Spinal cord (tissue), 9 donors: ENCODE measurements at regions not wholly inside any gene's neighbourhood (a gene's known extent, or its start where the extent isn't known, plus 50 kb on each side); places are given as distances from the start of the nearest gene placed in this dataset.
"Not testable (repeated sequence)": the region's sequence is repeated elsewhere in the genome, so short reads cannot be mapped to it uniquely, and the experiment has no call there.

Experiments used
- DNase-seq, 6 donors: peaks; one replicate each; pipeline versions ENCODE4 v3.0.0 to v3.0.0-alpha.2; 2013 to 2015; ENCODE audit warnings: low spot score in 6 of 6, low read depth in 4 of 6
- H3K27ac ChIP-seq: one replicate; pipeline ENCODE4 v1.5.1; 2013; ENCODE audit warnings: low read depth, low read length, control low read depth
- H3K27me3 ChIP-seq: one replicate; pipeline ENCODE4 v1.6.1; 2013; ENCODE audit warnings: low read length; ENCODE audit not compliant: control insufficient read depth, insufficient read depth
- H3K36me3 ChIP-seq: one replicate; pipeline ENCODE4 v1.6.1; 2013; ENCODE audit warnings: low read length; ENCODE audit not compliant: control insufficient read depth, insufficient read depth
- H3K4me1 ChIP-seq: one replicate; pipeline ENCODE4 v1.6.1; 2013; ENCODE audit warnings: low read length; ENCODE audit not compliant: control insufficient read depth, insufficient read depth
- H3K4me3 ChIP-seq: one replicate; pipeline ENCODE4 v1.5.1; 2013; ENCODE audit warnings: low read depth, low read length, control low read depth
- H3K9me3 ChIP-seq: one replicate; pipeline ENCODE4 v1.6.1; 2013; ENCODE audit warnings: low read length; ENCODE audit not compliant: control insufficient read depth, insufficient read depth
- WGBS: methylation state at CpG from one replicate; pipeline ENCODE4 v1.1.5; 2013; ENCODE audit warnings: missing lambda C conversion rate; ENCODE audit not compliant: insufficient coverage; 5-methylcytosine and 5-hydroxymethylcytosine counted together
- donor health status: healthy.

GRCh38 chr3:153570481-153570880 lies 408.5 kb downstream of the RAP2B start:
- WGBS: 100% methylated on average over 1 of the region's 1 CpG
- not testable (repeated sequence) for DNase-seq, H3K4me3 ChIP-seq, H3K27me3 ChIP-seq, H3K4me1 ChIP-seq, H3K9me3 ChIP-seq, H3K27ac ChIP-seq, H3K36me3 ChIP-seq

- no peaks in the 10 kb centered on the region for H3K9me3 ChIP-seq
- no peaks in the 10 kb centered on the region for H3K27me3 ChIP-seq
- no peak overlapping the region for H3K27ac ChIP-seq
- H3K36me3 ChIP-seq: no peaks in the 10 kb centered on the region
- H3K4me1 ChIP-seq: no peaks in the 10 kb centered on the region
- WGBS: no CpG with 5 or more reads among the region's 3 CpGs
- DNase-seq: no peak
- no peak overlapping the region for H3K4me3 ChIP-seq
Observed at GRCh38 chr3:153572165-153572564, 410.1 kb downstream of the RAP2B start.

GRCh38 chr3:153572654-153573053 lies 410.6 kb downstream of the RAP2B start:
- H3K4me3 ChIP-seq: no peak overlapping the region
- WGBS: no CpG with 5 or more reads among the region's 2 CpGs
- no peak for DNase-seq

GRCh38 chr3:153573481-153573880 lies 411.5 kb downstream of the RAP2B start:
- Histone ChIP-seq H3K4me3 (no peak overlapping the region), H3K27me3 (no peaks in the 10 kb centered on the region), H3K4me1 (no peaks in the 10 kb centered on the region), H3K27ac (no peak overlapping the region), H3K36me3 (no peaks in the 10 kb centered on the region), H3K9me3 (no peaks in the 10 kb centered on the region)
- no peak for DNase-seq
- 92% methylated on average over 2 of the region's 2 CpGs for WGBS

More at GRCh38 chr3:153572654-153573053, 410.6 kb downstream of the RAP2B start:
- H3K4me1 ChIP-seq: no peaks in the 10 kb centered on the region
- H3K9me3 ChIP-seq: no peaks in the 10 kb centered on the region
- no peak overlapping the region for H3K27ac ChIP-seq
- no peaks in the 10 kb centered on the region for H3K27me3 ChIP-seq
- no peaks in the 10 kb centered on the region for H3K36me3 ChIP-seq

GRCh38 chr3:153574445-153574844 lies 412.4 kb downstream of the RAP2B start:
- no peaks in the 10 kb centered on the region for H3K4me1 ChIP-seq
- DNase-seq: no peak
- H3K9me3 ChIP-seq: no peaks in the 10 kb centered on the region
- H3K4me3 ChIP-seq: no peak overlapping the region
- no peaks in the 10 kb centered on the region for H3K36me3 ChIP-seq
- H3K27ac ChIP-seq: no peak overlapping the region
- H3K27me3 ChIP-seq: no peaks in the 10 kb centered on the region
- no CpG with 5 or more reads among the region's 2 CpGs for WGBS

- no peak overlapping the region for H3K4me3 ChIP-seq
- H3K27me3 ChIP-seq: no peaks in the 10 kb centered on the region
- H3K27ac ChIP-seq: no peak overlapping the region
- no peaks in the 10 kb centered on the region for H3K36me3 ChIP-seq
- DNase-seq: no peak
- 17% methylated on average over 1 of the region's 3 CpGs for WGBS
- H3K4me1 ChIP-seq: no peaks in the 10 kb centered on the region
- no peaks in the 10 kb centered on the region for H3K9me3 ChIP-seq
Observed at GRCh38 chr3:153577059-153577736, 415.2 kb downstream of the RAP2B start.

GRCh38 chr3:153578046-153578445 lies 416.0 kb downstream of the RAP2B start:
- no peak overlapping the region for H3K27ac ChIP-seq
- DNase-seq: no peak
- no peaks in the 10 kb centered on the region for H3K27me3 ChIP-seq
- no peaks in the 10 kb centered on the region for H3K4me1 ChIP-seq
- H3K36me3 ChIP-seq: no peaks in the 10 kb centered on the region
- H3K4me3 ChIP-seq: no peak overlapping the region
- H3K9me3 ChIP-seq: no peaks in the 10 kb centered on the region

- no peak for DNase-seq
- H3K4me3 ChIP-seq: no peak overlapping the region
- no CpG with 5 or more reads among the region's 2 CpGs for WGBS
- no peak overlapping the region for H3K27ac ChIP-seq
- no peaks in the 10 kb centered on the region for H3K36me3 ChIP-seq
- no peaks in the 10 kb centered on the region for H3K9me3 ChIP-seq
- no peaks in the 10 kb centered on the region for H3K4me1 ChIP-seq
- H3K27me3 ChIP-seq: no peaks in the 10 kb centered on the region
Observed at GRCh38 chr3:153590051-153590450, 428.0 kb downstream of the RAP2B start.

- DNase-seq: no peak
- no CpG with 5 or more reads among the region's 1 CpG for WGBS
Observed at GRCh38 chr3:153591561-153592245, 429.7 kb downstream of the RAP2B start.

GRCh38 chr3:153595186-153595815 lies 433.3 kb downstream of the RAP2B start:
- H3K27me3 ChIP-seq: no peaks in the 10 kb centered on the region
- DNase-seq: peak in 3 of 6 donors; percentile 11 to 77 (median 42)
- no peak overlapping the region for H3K27ac ChIP-seq

More at GRCh38 chr3:153591561-153592245, 429.7 kb downstream of the RAP2B start:
- Histone ChIP-seq H3K27ac (no peak overlapping the region), H3K4me1 (no peaks in the 10 kb centered on the region), H3K4me3 (no peak overlapping the region), H3K36me3 (no peaks in the 10 kb centered on the region), H3K9me3 (no peaks in the 10 kb centered on the region), H3K27me3 (no peaks in the 10 kb centered on the region)

More at GRCh38 chr3:153595186-153595815, 433.3 kb downstream of the RAP2B start:
- Histone ChIP-seq H3K9me3 (no peaks in the 10 kb centered on the region), H3K4me3 (no peak overlapping the region), H3K4me1 (no peaks in the 10 kb centered on the region), H3K36me3 (no peaks in the 10 kb centered on the region)
